HFF-Myc (cell line): ENCODE measurements at regions not wholly inside any gene's neighbourhood (a gene's known extent, or its start where the extent isn't known, plus 50 kb on each side); places are given as distances from the start of the nearest gene placed in this dataset.

Experiments used
- DNase-seq: peaks from one replicate; pipeline ENCODE4 v3.0.0-alpha.2; 2011; ENCODE audit warnings: low read depth; ENCODE audit errors: extremely low read depth
- H3K4me3 ChIP-seq: replicated peaks from 2 replicates; pipeline ENCODE4 v1.5.1; 2011; ENCODE audit warnings: low read depth, mild to moderate bottlenecking, control low read depth, low read length
- CTCF ChIP-seq: IDR thresholded peaks from 2 replicates; pipeline ENCODE4 v1.5.1; 2012; ENCODE audit warnings: mild to moderate bottlenecking, low read depth, low read length, control low read depth; ENCODE audit errors: missing control alignments

- TF ChIP-seq CTCF = no peak
- no peak overlapping the region for H3K4me3 ChIP-seq
- no peak for DNase-seq
Measured at GRCh38 chr13:38283346-38283745, 66.3 kb upstream of the UFM1 start.

GRCh38 chr13:38265132-38265497 is 84.5 kb upstream of the UFM1 start:
- DNase-seq = no peak
- H3K4me3 ChIP-seq = no peak overlapping the region
- no peak for TF ChIP-seq CTCF

GRCh38 chr13:38264363-38265131 is 85.1 kb upstream of the UFM1 start:
- H3K4me3 ChIP-seq = no peak overlapping the region
- no peak for DNase-seq
- no peak for TF ChIP-seq CTCF

GRCh38 chr13:38262211-38262610 is 87.4 kb upstream of the UFM1 start:
- TF ChIP-seq CTCF = no peak
- no peak overlapping the region for H3K4me3 ChIP-seq
- no peak for DNase-seq

GRCh38 chr13:38255600-38255999 is 94.1 kb upstream of the UFM1 start:
- no peak overlapping the region for H3K4me3 ChIP-seq
- DNase-seq = no peak
- TF ChIP-seq CTCF = no peak

- no peak for DNase-seq
- no peak for TF ChIP-seq CTCF
- no peak overlapping the region for H3K4me3 ChIP-seq
Measured at GRCh38 chr13:38239874-38240273, 109.8 kb upstream of the UFM1 start.

GRCh38 chr13:38228322-38228721 is 121.3 kb upstream of the UFM1 start:
- no peak overlapping the region for H3K4me3 ChIP-seq
- DNase-seq = no peak
- no peak for TF ChIP-seq CTCF
